HG03558 (cell line): ENCODE measurements at regions not wholly inside any gene's neighbourhood (a gene's known extent, or its start where the extent isn't known, plus 50 kb on each side); places are given as distances from the start of the nearest gene placed in this dataset.

Source experiments
- ATAC-seq: cut with Tn5 transposase; IDR thresholded peaks from one replicate; pipeline ENCODE4 v1.9.1; 2021; ENCODE audit warnings: moderate number of reproducible peaks; ENCODE audit not compliant: unreplicated experiment; ENCODE audit errors: extremely low read depth

- ATAC-seq: no peak
These were observed 869.0 kb downstream of the SH3BGRL start for GRCh38 chrX:82070948-82071347.

DNA sequence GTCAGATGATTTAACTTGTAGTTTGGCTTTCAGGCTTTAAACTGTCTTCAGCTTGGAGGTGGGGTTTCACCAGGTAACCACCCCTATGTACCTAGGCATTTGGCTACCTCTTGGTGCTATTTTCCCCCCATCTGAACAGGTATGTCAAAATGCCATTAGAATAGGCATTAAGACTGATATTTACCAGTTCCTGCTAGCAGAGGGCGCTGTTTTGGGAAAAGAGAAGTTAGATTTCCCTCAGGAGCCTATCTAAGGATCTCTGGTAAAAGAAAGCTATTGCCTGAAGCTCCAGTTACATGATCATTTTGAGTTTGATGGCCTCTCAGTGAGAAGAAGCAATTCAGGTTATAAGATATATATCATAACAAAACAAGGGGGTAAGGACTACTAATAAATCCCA is 879.1 kb downstream of the SH3BGRL start:
- ATAC-seq: no peak

GRCh38 chrX:82087699-82088098 is 885.8 kb downstream of the SH3BGRL start:
- ATAC-seq: no peak

- ATAC-seq: no peak
These were observed 890.4 kb downstream of the SH3BGRL start for GRCh38 chrX:82092307-82092706.

DNA sequence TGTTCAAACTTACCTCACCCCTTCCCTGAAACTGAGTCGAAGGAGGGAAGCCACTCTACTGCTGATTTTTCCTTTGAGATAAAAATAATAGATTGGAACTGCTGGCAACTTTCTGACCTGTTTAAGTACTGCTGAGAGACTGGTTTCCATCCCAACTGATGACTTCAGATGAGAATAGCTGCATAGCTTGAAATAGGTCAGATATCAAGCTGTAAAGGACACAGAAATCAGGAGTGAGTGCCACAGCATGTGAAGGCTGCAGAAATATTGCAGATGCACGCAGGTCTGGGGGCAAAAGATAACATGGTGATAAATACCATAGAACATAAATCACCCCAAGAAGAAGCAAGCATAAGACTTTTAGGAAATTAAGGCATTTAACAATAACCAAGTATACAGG is 923.2 kb downstream of the SH3BGRL start:
- ATAC-seq: no peak

DNA sequence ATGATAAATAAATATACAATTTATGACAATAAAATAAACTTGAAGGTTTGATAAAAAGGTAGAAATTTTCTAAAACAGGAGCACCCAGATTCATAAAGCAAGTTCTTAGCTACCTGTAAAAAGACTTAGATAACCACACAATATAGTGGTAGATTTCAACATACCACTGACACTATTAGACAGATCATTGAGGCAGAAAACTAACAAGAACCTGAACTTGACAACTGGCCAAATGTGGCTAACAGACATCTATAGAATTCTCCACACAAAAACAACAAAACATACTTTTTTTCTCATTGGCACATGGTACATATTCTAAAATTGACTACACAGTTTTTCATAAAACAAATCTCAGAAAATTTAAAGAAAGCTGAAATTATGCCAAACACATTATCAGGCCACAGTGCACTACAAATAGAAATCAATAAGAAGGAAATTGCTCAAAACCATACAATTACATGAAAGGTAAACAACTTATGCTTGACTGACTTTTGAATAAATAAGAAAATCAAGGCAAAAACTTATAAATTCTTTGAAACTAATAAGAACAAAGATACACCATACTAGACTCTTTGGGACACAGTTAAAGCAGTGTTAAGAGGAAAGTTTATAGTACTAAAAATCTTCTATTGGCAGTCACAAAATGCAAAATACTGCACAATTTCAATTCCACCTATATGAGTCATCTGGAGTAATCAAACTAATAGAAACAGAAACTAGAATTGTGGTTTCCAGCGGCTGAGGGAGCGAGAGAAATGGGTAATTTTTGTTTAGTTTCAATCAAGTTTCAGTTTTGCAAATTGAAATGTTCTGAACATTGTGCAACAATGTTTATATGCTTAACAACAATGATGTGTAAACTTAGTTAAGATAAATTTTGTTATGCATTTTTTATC is 925.6 kb downstream of the SH3BGRL start:
- peak; percentile 76 for ATAC-seq

- ATAC-seq: no peak
These were observed 932.5 kb downstream of the SH3BGRL start for GRCh38 chrX:82134378-82134777.

DNA sequence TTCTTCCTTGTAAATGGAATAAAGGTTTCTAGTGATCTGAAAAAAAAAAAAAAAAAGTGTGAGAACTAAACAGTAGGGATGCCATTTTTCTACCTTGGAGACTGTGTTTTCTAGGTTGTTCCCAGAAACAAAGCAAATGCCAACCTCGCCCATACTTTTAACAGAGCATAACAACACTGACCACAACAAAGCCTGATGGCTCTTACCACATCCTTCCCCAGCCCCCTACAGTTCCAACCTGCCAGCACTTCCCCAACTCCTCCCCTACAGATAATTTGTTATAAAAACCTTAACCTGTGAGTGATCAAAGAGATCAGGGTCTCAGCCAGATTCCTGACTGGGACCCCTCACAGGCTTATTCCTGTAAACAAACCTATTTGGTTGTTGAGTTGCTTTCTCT is 940.0 kb downstream of the SH3BGRL start:
- no peak for ATAC-seq

- ATAC-seq: no peak
These were observed 959.3 kb downstream of the SH3BGRL start for GRCh38 chrX:82161195-82161594.

- no peak for ATAC-seq
These were observed 961.8 kb downstream of the SH3BGRL start for GRCh38 chrX:82163701-82164100.

DNA sequence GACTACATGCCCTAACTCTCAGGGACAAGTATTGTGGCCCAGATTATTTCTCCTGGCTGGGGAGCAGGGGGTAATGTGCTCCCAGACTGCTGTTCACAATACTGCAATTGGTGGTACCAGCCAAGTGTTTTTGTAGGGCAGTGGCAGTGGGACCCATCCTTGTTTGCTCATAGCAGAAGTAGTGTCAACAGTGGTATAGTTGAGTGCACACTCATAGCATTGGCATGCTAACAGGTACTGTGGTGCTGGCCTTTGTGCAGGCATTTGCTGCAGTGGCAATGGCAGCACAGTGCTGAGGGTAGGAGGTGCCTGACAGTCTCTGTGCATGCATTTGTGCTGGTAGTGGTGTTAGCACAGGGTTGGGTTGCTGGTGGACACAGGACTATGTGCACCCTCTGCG is 995.0 kb downstream of the SH3BGRL start:
- ATAC-seq: no peak

- no peak for ATAC-seq
These were observed 1007.1 kb downstream of the SH3BGRL start for GRCh38 chrX:82208975-82209374.

DNA sequence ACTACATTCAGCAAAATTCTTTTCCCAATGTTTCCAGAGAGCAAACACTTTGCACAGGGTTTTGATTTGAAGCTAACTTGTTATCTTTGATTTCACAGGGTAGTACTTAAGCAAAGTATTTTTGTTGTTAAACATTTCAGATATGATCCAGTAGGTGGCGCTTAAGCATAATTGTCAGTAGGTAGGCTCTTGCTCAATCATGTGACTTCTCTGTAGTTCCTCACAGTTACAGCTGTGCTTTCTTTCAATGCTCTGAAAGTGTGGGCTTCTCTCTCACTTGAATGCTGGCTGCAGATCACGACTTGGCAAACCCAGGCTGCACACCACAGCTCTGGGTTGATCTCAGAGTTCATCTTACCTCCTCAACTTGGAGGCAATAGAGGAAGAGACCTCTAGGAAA is 1016.5 kb downstream of the SH3BGRL start:
- ATAC-seq: peak; percentile 84

DNA sequence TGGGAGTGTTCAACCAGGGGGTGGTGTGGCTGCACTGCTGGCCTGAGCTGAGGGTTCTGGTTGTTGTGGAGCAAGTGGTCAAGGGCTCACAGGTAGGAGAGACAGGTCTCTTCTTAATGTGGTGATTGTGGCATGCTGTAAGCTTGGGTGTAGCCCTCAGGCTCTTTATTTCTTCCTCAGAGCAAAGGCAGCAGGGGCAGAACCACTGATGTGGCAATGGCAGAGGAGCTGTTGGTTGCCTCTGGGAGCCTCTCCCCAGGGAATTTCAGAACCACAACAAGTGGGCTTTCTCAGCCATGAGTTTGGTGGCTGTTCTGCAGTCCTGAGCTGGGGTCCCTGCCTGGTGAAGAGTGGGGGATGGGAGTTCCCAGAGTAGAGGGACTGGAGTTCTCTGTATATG is 1017.2 kb downstream of the SH3BGRL start:
- no peak for ATAC-seq

GRCh38 chrX:82224961-82225360 is 1023.1 kb downstream of the SH3BGRL start:
- ATAC-seq: no peak

DNA sequence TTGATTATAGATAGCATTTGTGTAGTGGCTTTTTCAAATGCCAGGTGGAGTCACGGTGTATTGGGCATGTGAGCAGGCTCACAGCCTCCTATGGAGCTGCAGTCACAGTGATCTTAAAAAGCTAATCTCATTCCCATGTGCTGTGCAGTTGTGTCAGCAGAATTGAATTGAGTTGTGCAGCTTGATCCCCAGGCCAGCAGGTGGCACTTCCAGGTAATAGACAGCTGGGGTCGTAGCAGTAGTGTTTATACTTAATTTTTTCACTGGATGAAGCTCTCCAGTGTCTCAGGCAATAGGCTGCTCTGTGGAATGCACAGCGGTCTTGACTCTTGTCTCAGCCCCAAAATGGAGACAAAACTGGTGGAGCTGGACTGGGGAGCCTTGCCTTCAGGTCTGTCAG is 1028.1 kb downstream of the SH3BGRL start:
- no peak for ATAC-seq

- ATAC-seq: no peak
These were observed 1030.8 kb downstream of the SH3BGRL start for GRCh38 chrX:82232679-82233078.

DNA sequence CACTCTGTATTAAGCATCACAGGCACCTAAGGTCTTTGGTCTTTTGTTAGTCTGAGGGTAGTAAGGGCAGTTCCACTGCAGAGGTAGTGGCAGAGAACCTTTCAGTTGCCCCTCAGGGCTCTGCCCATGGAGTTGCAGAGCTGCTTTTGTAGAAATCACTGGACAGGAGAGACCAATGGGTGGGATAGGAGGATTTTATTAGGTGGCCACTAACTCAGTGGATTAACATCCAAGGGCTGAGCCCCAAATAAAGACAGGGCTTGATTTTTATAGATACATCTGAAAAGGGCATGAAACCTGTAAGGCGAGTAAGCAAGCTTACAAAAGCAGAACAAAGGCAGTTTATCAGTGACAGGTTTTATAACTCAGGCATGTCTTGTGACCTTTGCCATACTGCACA is 1035.4 kb downstream of the SH3BGRL start:
- no peak for ATAC-seq
